ENCODE measurements at regions not wholly inside any gene's neighbourhood (a gene's known extent, or its start where the extent isn't known, plus 50 kb on each side); places are given as distances from the start of the nearest gene placed in this dataset.

DNA sequence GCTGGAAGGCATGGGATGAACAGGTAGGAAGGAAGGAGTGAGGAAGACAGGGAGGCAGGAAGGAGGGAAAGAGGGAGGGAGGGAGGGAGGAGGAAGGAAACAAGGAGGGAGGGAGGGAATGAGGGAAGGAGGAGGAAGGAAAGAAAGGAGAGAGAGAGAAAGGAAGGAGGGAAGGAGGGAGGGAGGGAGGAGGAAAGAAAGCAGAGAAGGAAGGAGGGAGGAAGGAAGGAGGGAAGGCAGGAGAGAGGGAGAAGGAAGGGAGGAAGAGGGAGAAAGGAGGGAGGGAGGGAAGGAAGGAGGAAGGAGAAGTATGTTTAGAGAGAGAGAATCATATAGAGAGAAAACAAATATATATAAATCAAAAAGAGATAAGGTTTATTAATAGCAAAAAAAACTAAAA, 175.9 kb upstream of the FOXN3 start:
- no peak for TF ChIP-seq CTCF (IDR thresholded peaks at IDR 0.05)
- TF ChIP-seq POLR2A (IDR thresholded peaks at IDR 0.05), result no peak
- no peak overlapping the region for H3K27ac ChIP-seq
- H3K9me3 ChIP-seq, result peaks cover 0 to under 1% (median 0%) of the 10 kb centered on the region in 4 donors
- H3K4me1 ChIP-seq, result peaks cover 0 to 11% (median 0%) of the 10 kb centered on the region in 4 donors
- H3K4me3 ChIP-seq, result no peak overlapping the region
- no peaks in the 10 kb centered on the region for H3K36me3 ChIP-seq
- H3K27me3 ChIP-seq, result no peaks in the 10 kb centered on the region
- intact Hi-C loops (cut with DNase I), result no loop called here
- ATAC-seq (no peak), DNase-seq (no peak)

- TF ChIP-seq POLR2A (IDR thresholded peaks at IDR 0.05) (no peak), CTCF (IDR thresholded peaks at IDR 0.05) (no peak)
- Histone ChIP-seq H3K27me3 (no peaks in the 10 kb centered on the region), H3K36me3 (no peaks in the 10 kb centered on the region), H3K4me3 (no peak overlapping the region), H3K9me3 (no peaks in the 10 kb centered on the region), H3K4me1 (peaks cover 0 to 11% (median 0%) of the 10 kb centered on the region in 4 donors), H3K27ac (peak overlapping the region in 2 of 3 donors; percentile 24 to 30)
- DNase-seq (no peak), ATAC-seq (peak; percentile 58 to 72 (median 64))
- WGBS (ENCODE audit: insufficient coverage, low coverage, low lambda C conversion rate, missing lambda C conversion rate), result 58% methylated on average over 10 of the region's 11 CpGs
- intact Hi-C loops (cut with DNase I), result no loop called here
These were observed 172.5 kb upstream of the FOXN3 start for GRCh38 chr14:89589400-89590118.

DNA sequence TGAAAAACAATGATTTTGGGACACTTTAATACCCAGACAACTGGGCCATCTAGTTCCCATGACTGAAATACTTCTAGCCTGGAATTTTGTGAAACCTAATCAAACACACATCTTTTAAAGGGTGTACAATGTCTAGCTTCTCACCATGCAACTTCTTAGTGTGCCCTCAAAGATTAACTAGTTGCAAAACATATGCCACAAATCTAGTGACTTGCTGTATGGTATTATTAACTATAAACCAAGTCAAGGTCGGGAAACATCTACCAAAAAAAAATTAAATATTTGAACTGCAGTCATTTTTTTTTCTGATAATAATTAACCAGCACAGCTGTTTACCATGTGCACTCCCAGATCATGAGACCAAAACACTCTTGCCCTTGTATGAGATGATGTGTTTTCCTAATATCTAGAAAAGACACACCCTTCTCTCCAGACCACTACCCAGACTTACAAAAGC, 171.8 kb upstream of the FOXN3 start:
- DNase-seq (no peak), ATAC-seq (peak; percentile 39 to 78 (median 57))
- peaks cover 0 to 11% (median 0%) of the 10 kb centered on the region in 4 donors for H3K4me1 ChIP-seq
- TF ChIP-seq POLR2A (IDR thresholded peaks at IDR 0.05) (no peak), CTCF (IDR thresholded peaks at IDR 0.05) (no peak)
- intact Hi-C loops (cut with DNase I), result no loop called here
- H3K27me3 ChIP-seq, result no peaks in the 10 kb centered on the region
- no peaks in the 10 kb centered on the region for H3K36me3 ChIP-seq
- H3K4me3 ChIP-seq, result no peak overlapping the region
- WGBS (ENCODE audit: insufficient coverage, low coverage, low lambda C conversion rate, missing lambda C conversion rate), result 20% methylated on average over 1 of the region's 1 CpG
- no peaks in the 10 kb centered on the region for H3K9me3 ChIP-seq
- peak overlapping the region in 2 of 3 donors; percentile 24 to 30 for H3K27ac ChIP-seq

GRCh38 chr14:89588016-89588415, 171.0 kb upstream of the FOXN3 start:
- intact Hi-C loops (cut with DNase I), result no loop called here
- H3K4me3 ChIP-seq, result no peak overlapping the region
- H3K27me3 ChIP-seq, result no peaks in the 10 kb centered on the region
- WGBS (ENCODE audit: insufficient coverage, low coverage, low lambda C conversion rate, missing lambda C conversion rate), result 79% methylated on average over 5 of the region's 5 CpGs
- no peak for DNase-seq
- peaks cover 0 to 11% (median 0%) of the 10 kb centered on the region in 4 donors for H3K4me1 ChIP-seq
- H3K9me3 ChIP-seq, result no peaks in the 10 kb centered on the region
- no peak overlapping the region for H3K27ac ChIP-seq
- no peak for ATAC-seq
- no peaks in the 10 kb centered on the region for H3K36me3 ChIP-seq
- TF ChIP-seq POLR2A (IDR thresholded peaks at IDR 0.05), result no peak
- TF ChIP-seq CTCF (IDR thresholded peaks at IDR 0.05), result no peak

Data from right lobe of liver (tissue), 6 donors.